ENCODE measurements at regions not wholly inside any gene's neighbourhood (a gene's known extent, or its start where the extent isn't known, plus 50 kb on each side); places are given as distances from the start of the nearest gene placed in this dataset.
A peak's percentile ranks its signal among the peaks of the same experiment; 100 is the strongest.

DNA sequence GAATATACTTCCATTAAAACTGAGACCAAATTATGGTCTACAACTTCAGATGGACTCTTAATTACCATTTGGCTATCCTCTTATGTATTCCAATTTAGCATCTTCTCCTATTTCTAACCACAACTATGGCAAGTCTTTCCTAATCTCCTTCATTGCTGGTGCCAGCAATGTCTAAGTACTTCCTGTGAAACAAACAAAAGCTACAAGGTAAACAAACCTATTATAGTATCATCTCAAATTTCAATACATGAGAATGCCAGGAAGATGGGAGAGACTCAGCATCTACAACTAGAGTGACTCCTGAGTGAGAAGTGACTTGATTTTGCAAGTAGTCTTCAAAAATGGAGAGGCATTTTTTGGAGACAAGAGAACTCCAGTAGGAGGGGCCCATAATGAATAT is 202.9 kb upstream of the ATXN7L3B start:
- Histone ChIP-seq H4K20me1 (ENCODE audit: control insufficient read depth, extremely low read depth, insufficient read depth, low read length) (no peaks in the 10 kb centered on the region), H3K79me2 (ENCODE audit: control insufficient read depth, insufficient read depth, low read length) (no peaks in the 10 kb centered on the region), H3K4me1 (ENCODE audit: control insufficient read depth, extremely low read depth, insufficient read depth, low read length) (peaks cover 11% of the 10 kb centered on the region), H3K27ac (ENCODE audit: control insufficient read depth, insufficient read depth, low read length) (no peak overlapping the region), H3K36me3 (ENCODE audit: control insufficient read depth in 2 of 2, extremely low read depth in 1 of 2, insufficient read depth in 2 of 2, low read length in 2 of 2) (no peaks in the 10 kb centered on the region), H3K9me3 (ENCODE audit: control insufficient read depth, low read depth, low read length) (no peaks in the 10 kb centered on the region), H3K9me1 (ENCODE audit: control insufficient read depth, extremely low read depth, insufficient read depth, low read length) (no peaks in the 10 kb centered on the region), H3K27me3 (ENCODE audit: control insufficient read depth, extremely low read depth, insufficient read depth, low read length) (no peaks in the 10 kb centered on the region), H3K9ac (ENCODE audit: control insufficient read depth, extremely low read depth, insufficient read depth, low read length) (no peak overlapping the region), H3K4me3 (ENCODE audit: control insufficient read depth in 2 of 3, extremely low read depth in 1 of 3, insufficient read depth in 2 of 3, low read depth in 1 of 3, low read length in 3 of 3) (no peak overlapping the region), H3K4me2 (ENCODE audit: control insufficient read depth, extremely low read depth, insufficient read depth, low read depth, low read length) (no peak overlapping the region), H2AFZ (ENCODE audit: control insufficient read depth, low read length) (no peak overlapping the region)
- no peak for TF ChIP-seq EZH2 (IDR thresholded peaks at IDR 0.05; ENCODE audit: low read length)
- TF ChIP-seq, protein P1, sequence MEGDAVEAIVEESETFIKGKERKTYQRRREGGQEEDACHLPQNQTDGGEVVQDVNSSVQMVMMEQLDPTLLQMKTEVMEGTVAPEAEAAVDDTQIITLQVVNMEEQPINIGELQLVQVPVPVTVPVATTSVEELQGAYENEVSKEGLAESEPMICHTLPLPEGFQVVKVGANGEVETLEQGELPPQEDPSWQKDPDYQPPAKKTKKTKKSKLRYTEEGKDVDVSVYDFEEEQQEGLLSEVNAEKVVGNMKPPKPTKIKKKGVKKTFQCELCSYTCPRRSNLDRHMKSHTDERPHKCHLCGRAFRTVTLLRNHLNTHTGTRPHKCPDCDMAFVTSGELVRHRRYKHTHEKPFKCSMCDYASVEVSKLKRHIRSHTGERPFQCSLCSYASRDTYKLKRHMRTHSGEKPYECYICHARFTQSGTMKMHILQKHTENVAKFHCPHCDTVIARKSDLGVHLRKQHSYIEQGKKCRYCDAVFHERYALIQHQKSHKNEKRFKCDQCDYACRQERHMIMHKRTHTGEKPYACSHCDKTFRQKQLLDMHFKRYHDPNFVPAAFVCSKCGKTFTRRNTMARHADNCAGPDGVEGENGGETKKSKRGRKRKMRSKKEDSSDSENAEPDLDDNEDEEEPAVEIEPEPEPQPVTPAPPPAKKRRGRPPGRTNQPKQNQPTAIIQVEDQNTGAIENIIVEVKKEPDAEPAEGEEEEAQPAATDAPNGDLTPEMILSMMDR (optimal IDR thresholded peaks at IDR 0.05 in 1 of 3, IDR thresholded peaks at IDR 0.05 in 1 of 3, conservative IDR thresholded peaks at IDR 0.05 in 1 of 3; ENCODE audit: extremely low read depth in 1 of 3, insufficient read depth in 2 of 3, low read length in 3 of 3): no peak
- FAIRE-seq (no peak), DNase-seq (ENCODE audit: low read depth, low spot score) (no peak)
- dilution Hi-C loops (cut with MboI; ENCODE audit: extremely low pct_ligation_motif_present, low sequenced_read_pairs): no loop called here

DNA sequence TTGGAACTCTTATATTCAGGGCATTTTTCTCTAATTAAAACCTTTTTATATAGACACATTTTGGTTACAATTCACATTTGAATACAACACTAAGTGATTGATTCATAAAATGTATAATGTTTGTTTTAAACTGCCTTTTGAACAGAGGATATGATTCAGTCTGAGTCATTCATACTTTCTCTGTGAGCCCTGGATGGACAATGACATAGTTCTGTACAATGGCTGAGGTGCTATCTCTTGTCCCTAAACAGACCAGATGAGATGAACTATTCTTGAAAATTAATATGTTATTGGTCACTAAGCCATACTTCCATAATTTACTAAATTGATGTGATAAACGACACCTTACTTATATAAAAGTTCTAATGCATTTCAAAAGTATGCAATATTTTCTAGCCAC is 199.7 kb upstream of the ATXN7L3B start:
- dilution Hi-C loops (cut with MboI; ENCODE audit: extremely low pct_ligation_motif_present, low sequenced_read_pairs): no loop called here
- no peaks in the 10 kb centered on the region for H4K20me1 ChIP-seq (ENCODE audit: control insufficient read depth, extremely low read depth, insufficient read depth, low read length)
- H3K27me3 ChIP-seq (ENCODE audit: control insufficient read depth, extremely low read depth, insufficient read depth, low read length): no peaks in the 10 kb centered on the region
- no peaks in the 10 kb centered on the region for H3K36me3 ChIP-seq (ENCODE audit: control insufficient read depth in 2 of 2, extremely low read depth in 1 of 2, insufficient read depth in 2 of 2, low read length in 2 of 2)
- no peak overlapping the region for H3K4me2 ChIP-seq (ENCODE audit: control insufficient read depth, extremely low read depth, insufficient read depth, low read depth, low read length)
- H3K27ac ChIP-seq (ENCODE audit: control insufficient read depth, insufficient read depth, low read length): no peak overlapping the region
- H3K9me1 ChIP-seq (ENCODE audit: control insufficient read depth, extremely low read depth, insufficient read depth, low read length): no peaks in the 10 kb centered on the region
- DNase-seq (ENCODE audit: low read depth, low spot score) (peak; percentile 15), FAIRE-seq (peak; percentile 51)
- no peak overlapping the region for H3K9ac ChIP-seq (ENCODE audit: control insufficient read depth, extremely low read depth, insufficient read depth, low read length)
- H3K79me2 ChIP-seq (ENCODE audit: control insufficient read depth, insufficient read depth, low read length): no peaks in the 10 kb centered on the region
- no peak overlapping the region for H2AFZ ChIP-seq (ENCODE audit: control insufficient read depth, low read length)
- no peak overlapping the region for H3K4me3 ChIP-seq (ENCODE audit: control insufficient read depth in 2 of 3, extremely low read depth in 1 of 3, insufficient read depth in 2 of 3, low read depth in 1 of 3, low read length in 3 of 3)
- H3K9me3 ChIP-seq (ENCODE audit: control insufficient read depth, low read depth, low read length): no peaks in the 10 kb centered on the region
- peaks cover 11% of the 10 kb centered on the region for H3K4me1 ChIP-seq (ENCODE audit: control insufficient read depth, extremely low read depth, insufficient read depth, low read length)
- no peak for TF ChIP-seq EZH2 (IDR thresholded peaks at IDR 0.05; ENCODE audit: low read length)
- TF ChIP-seq, protein P1 (optimal IDR thresholded peaks at IDR 0.05 in 1 of 3, IDR thresholded peaks at IDR 0.05 in 1 of 3, conservative IDR thresholded peaks at IDR 0.05 in 1 of 3; ENCODE audit: extremely low read depth in 1 of 3, insufficient read depth in 2 of 3, low read length in 3 of 3): no peak

Data from keratinocyte (primary cell).